ENCODE measurements at regions not wholly inside any gene's neighbourhood (a gene's known extent, or its start where the extent isn't known, plus 50 kb on each side); places are given as distances from the start of the nearest gene placed in this dataset.

- no peak overlapping the region for H3K4me3 ChIP-seq (ENCODE audit: low read depth, low read length)
- no peak for TF ChIP-seq CTCF (conservative IDR thresholded peaks at IDR 0.05; ENCODE audit: low read depth, low read length)
- no peak for DNase-seq (ENCODE audit: low read depth)
These were observed 1343.1 kb downstream of the ROBO1 start for GRCh38 chr3:78424656-78425055.

- no peak overlapping the region for H3K4me3 ChIP-seq (ENCODE audit: low read depth, low read length)
- DNase-seq (ENCODE audit: low read depth): no peak
- no peak for TF ChIP-seq CTCF (conservative IDR thresholded peaks at IDR 0.05; ENCODE audit: low read depth, low read length)
These were observed 1341.3 kb downstream of the ROBO1 start for GRCh38 chr3:78426454-78426853.

- no peak for TF ChIP-seq CTCF (conservative IDR thresholded peaks at IDR 0.05; ENCODE audit: low read depth, low read length)
- H3K4me3 ChIP-seq (ENCODE audit: low read depth, low read length): no peak overlapping the region
- DNase-seq (ENCODE audit: low read depth): peak; percentile 2
These were observed 1340.5 kb downstream of the ROBO1 start for GRCh38 chr3:78427303-78427702.

- TF ChIP-seq CTCF (conservative IDR thresholded peaks at IDR 0.05; ENCODE audit: low read depth, low read length): no peak
- DNase-seq (ENCODE audit: low read depth): peak; percentile 37
- H3K4me3 ChIP-seq (ENCODE audit: low read depth, low read length): no peak overlapping the region
These were observed 1337.1 kb downstream of the ROBO1 start for GRCh38 chr3:78430741-78431140.

GRCh38 chr3:78434801-78435200 is 1333.0 kb downstream of the ROBO1 start:
- DNase-seq (ENCODE audit: low read depth): no peak
- H3K4me3 ChIP-seq (ENCODE audit: low read depth, low read length): no peak overlapping the region
- TF ChIP-seq CTCF (conservative IDR thresholded peaks at IDR 0.05; ENCODE audit: low read depth, low read length): no peak

GRCh38 chr3:78455166-78455565 is 1312.6 kb downstream of the ROBO1 start:
- H3K4me3 ChIP-seq (ENCODE audit: low read depth, low read length): no peak overlapping the region
- TF ChIP-seq CTCF (conservative IDR thresholded peaks at IDR 0.05; ENCODE audit: low read depth, low read length): no peak
- DNase-seq (ENCODE audit: low read depth): no peak

- no peak overlapping the region for H3K4me3 ChIP-seq (ENCODE audit: low read depth, low read length)
- DNase-seq (ENCODE audit: low read depth): no peak
- TF ChIP-seq CTCF (conservative IDR thresholded peaks at IDR 0.05; ENCODE audit: low read depth, low read length): no peak
These were observed 1311.9 kb downstream of the ROBO1 start for GRCh38 chr3:78455712-78456433.

All from choroid plexus epithelial cell (primary cell).